ENCODE measurements at regions not wholly inside any gene's neighbourhood (a gene's known extent, or its start where the extent isn't known, plus 50 kb on each side); places are given as distances from the start of the nearest gene placed in this dataset.

DNA sequence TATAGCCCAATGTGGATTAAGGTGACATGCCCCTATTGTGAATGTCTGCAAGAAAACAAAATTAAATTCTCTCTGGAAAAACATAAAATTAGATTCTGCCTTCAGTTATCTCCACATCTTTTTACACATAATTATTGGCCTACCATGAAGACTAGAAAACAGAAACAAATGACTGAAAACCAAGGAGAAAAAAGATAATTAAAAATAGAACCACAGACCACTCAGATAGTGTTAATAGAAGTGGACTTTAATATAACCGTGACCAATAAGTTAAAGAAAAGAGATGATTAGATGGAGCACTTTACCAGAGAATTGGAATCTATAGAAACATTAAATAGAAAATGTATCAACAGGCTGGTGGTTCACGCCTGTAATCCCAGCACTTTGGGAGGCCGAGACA, 445.7 kb downstream of the EPM2A start:
- DNase-seq (ENCODE audit: low read depth): no peak

- DNase-seq (ENCODE audit: low read depth): no peak
Measured at GRCh38 chr6:145290122-145290521, 445.2 kb downstream of the EPM2A start.

DNA sequence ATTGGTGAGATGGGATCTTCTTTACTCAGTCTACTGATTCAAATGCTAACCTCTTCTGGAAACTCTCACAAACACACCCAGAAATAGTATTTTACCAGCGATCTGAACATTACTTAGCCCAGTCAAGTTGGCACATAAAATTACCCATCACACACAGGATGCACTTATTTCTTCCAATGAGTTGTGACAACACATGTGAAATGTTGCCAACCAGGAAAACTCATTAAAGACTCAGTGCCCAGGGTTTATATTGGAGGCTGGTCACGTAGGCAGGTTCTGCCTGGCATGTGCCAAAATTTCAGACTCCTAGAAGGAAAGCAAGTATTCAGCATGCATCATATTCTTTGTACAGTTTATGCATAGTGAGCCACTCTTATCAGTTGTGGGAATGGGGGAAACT, 443.3 kb downstream of the EPM2A start:
- no peak for DNase-seq (ENCODE audit: low read depth)

- DNase-seq (ENCODE audit: low read depth): no peak
Measured at GRCh38 chr6:145294942-145295341, 440.4 kb downstream of the EPM2A start.

GRCh38 chr6:145295746-145296145, 439.6 kb downstream of the EPM2A start:
- DNase-seq (ENCODE audit: low read depth): no peak

DNA sequence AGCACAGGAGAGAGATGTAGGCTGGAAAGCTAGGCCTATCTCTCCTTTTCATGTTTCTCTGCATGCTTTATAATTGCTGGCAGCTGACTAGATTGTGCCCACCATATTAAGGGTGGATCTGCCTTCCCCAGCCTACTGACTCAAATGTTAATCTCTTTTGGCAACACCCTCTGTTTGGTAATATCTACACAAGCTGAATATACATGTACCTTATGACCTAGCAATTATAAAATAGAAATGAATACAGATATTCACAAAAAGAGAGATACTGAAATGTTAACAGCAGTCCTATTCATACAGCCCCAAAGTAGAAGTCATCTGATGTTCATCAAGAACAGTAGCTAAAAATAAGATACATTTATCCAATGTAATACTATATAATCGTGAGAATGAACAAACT, 429.6 kb downstream of the EPM2A start:
- DNase-seq (ENCODE audit: low read depth): no peak

- DNase-seq (ENCODE audit: low read depth): no peak
Measured at GRCh38 chr6:145306489-145306888, 428.8 kb downstream of the EPM2A start.

DNA sequence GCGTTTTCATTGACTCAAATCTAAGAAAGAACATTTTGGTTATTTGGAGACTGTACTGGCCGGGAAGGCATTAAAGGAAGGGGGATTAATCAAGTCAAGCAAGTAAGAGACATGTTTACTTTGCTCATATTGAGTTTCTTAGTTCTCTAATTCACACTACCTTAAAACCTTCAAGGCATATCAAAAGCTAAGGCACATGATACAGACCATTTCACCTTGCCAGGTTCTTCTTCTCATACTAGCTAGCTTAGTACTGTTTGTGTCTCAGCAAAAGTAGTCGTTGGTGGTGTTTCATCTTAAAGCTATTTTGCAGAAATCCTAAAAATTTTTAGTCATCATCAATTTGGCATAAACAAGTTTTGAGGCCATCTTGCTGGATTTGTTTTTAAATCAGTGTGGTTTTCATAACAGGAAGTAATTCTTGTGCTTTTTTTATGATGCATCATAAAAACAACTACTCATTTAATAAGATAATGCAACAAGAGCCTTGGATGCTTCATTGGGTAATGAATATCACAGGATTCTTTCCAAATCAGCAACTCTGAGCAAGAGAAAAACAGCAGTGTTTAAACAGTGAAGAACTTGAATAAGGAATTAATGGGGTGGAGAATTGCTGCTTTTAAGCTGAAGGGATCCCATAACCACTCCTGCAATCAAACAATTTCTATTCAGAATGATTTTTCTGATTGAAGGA, 425.3 kb downstream of the EPM2A start:
- DNase-seq (ENCODE audit: low read depth): no peak

DNA sequence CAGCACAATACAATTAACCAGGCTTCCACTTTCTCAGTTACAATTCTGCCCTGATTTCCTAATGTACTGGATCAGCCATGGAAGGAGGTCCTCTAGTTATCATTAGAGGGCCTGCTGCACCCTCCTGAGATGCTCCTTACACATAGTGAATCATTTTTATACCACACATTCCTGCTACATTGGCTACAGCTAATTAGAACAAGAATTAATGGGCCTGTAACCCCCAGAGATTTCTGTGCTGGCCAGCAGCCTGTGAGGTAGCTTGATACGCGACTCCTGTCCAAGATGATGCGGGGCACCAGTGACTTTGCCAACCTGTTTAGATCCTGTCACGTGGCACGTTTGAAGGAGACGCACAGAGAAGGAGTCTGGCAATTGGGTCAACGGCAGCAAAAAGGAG, 422.8 kb downstream of the EPM2A start:
- no peak for DNase-seq (ENCODE audit: low read depth)

- no peak for DNase-seq (ENCODE audit: low read depth)
Measured at GRCh38 chr6:145313041-145313855, 422.1 kb downstream of the EPM2A start.

- no peak for DNase-seq (ENCODE audit: low read depth)
Measured at GRCh38 chr6:145315982-145316600, 419.2 kb downstream of the EPM2A start.

DNA sequence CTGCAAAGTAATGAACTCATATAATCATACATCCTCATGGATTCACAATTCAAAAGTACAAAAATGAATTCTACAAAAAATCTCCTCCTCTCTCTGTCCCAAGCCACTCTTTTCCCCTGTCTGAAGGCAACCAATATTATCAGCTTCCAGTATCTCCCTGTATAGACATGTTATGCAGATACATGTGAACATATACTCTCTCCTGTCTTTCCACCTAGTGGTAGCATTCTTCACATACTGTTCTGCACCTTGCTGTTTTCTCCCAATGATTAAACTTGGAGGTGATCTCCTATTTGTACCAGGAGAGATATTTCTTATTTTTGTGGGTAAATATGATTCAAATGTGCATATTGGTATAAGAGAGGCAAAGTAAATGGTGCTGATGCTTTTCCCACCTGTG, 416.4 kb downstream of the EPM2A start:
- DNase-seq (ENCODE audit: low read depth): no peak

DNA sequence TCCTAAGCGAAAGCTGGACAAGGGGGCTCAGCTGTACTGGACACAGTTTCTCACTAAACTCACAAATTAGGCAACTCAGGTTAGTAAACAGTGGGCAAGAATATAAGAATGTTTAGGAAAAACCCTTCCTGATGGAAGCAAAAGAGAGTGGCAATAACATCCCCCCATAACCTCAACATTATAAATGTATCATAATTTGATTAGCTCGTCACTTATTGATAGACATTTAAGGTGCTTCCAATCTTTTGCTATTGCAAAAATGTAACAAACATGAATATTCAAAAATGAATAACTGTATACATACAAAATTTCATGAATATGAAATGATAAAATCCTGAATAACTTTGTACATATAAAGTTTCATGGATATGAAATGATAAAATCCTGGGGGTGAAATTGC, 415.7 kb downstream of the EPM2A start:
- no peak for DNase-seq (ENCODE audit: low read depth)

DNA sequence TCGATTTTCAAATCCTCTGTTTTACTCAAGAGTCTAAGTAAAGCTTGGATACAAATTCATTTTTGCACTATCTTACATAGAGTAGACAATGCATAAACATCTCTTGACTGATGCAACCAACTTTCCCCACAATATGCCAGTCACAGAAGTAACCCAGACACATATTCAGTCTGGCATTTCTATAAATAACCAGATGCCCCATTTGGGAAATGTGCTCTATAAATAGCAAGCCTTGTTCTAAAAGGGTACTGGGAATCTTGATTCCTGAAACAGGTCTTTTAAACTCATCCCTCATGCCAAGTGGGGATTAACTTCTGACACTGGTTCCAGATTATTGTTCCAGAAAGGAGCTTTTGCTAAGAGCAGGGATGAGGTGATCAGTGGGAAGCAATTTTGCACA, 411.7 kb downstream of the EPM2A start:
- no peak for DNase-seq (ENCODE audit: low read depth)

GRCh38 chr6:145327586-145327985, 407.7 kb downstream of the EPM2A start:
- no peak for DNase-seq (ENCODE audit: low read depth)

- DNase-seq (ENCODE audit: low read depth): no peak
Measured at GRCh38 chr6:145329257-145329656, 406.1 kb downstream of the EPM2A start.

DNA sequence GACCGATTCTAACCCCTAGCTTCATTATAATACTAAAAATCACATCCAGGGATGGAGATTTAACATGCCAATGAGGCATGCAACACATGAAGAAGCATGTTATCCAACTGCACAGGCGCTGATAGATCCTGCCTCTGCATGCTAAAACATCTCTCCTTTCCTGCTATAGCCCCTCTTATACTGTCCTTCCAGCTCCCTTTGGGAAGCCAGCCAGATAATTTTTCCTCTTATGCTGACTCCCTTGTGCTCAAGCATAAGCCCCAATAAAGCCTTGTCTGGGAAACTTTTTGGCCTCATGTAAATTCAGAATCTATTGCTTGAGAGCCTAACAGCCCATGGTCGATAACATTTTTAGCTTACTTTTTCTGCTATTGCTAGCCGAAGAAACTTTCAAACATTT, 404.3 kb downstream of the EPM2A start:
- DNase-seq (ENCODE audit: low read depth): no peak

DNA sequence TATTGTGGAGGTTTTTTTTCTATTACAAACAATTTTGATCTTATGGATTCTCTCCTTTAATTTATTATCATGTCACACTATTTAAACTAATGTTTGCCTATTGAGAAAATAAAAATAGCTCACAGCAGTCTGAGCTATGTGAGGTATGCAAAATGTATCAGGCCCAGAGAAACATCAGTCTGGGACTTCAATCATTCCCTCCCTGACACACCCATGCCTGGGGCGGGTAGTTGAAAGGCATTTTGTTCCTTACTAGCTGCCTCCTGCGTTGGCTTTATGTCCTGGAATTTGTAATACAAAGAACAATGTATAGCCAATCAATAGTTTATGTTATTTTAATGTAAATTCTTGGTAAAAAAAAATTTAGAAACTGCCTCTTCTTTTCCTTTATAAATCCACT, 403.3 kb downstream of the EPM2A start:
- DNase-seq (ENCODE audit: low read depth): no peak

DNA sequence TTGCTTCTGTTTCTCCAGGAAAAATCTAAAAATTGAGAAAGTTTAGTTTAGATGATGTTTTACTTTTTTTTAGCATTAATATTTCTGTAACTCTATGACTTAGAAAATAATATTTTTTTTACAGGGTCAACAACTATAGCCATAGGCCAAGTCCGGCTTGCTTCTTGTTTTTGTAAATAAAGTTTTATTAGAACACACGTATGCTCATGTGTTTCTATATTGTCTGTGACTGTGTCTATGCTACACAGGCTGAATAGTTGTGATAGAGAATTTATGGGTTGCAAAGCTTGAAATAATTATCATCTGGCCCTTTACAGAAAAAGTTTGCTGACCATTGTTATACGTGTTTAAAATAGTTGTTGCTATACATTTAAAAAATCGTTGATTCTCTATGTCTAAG, 399.2 kb downstream of the EPM2A start:
- no peak for DNase-seq (ENCODE audit: low read depth)

DNA sequence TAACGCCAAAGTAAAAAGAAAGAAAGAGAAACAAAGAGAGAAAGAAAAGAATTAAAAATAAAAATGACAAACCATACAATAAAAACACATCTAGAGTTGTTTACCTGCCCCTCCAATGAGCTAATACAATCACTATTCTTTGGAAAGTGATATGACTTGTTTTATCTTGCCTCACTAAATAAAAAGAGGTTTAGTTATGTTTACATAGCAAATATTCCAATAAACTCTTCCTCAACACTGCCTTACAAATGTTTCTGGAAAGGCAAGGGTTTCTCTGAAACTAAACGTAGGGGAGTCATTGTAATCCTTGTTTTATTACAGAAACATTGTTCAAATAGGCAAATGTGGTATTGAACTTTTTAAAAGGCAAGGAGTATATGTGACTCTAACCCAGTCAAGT, 396.2 kb downstream of the EPM2A start:
- DNase-seq (ENCODE audit: low read depth): no peak

DNA sequence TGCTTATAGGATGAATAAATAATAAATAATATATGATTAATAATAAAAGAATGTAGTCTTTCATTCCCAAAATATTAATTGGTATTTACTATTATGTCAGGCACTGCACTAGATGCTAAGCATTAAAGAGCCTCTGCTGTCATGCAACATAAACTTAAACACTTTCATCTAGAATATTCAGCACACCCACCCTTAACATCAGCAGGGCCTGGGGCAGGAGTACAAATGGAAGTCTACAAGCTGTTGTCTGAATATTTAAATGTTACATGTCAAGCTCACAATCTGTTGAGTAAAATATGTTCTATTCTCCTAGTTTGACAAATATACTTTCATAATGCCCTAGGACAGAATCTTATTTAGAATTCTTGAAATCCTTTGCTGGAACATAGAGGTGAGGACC, 395.1 kb downstream of the EPM2A start:
- no peak for DNase-seq (ENCODE audit: low read depth)

DNA sequence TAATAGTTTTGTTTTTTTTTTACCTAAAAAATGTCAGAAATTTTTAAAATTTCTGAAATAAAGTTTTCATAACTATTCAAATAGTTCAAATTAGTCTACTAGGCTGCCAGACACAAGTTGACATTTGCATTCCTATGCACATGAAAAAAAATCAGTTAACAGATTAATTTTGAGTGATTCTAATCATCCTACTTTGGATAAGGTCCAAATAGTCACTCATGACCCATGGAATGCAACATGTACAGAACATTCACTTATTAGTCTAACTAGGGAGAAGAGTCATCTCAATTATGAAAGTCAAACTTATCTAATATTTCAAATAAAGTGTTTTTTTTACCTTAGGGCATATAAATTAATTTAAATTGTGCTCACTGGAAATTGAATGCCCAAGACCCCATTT, 390.2 kb downstream of the EPM2A start:
- no peak for DNase-seq (ENCODE audit: low read depth)

DNA sequence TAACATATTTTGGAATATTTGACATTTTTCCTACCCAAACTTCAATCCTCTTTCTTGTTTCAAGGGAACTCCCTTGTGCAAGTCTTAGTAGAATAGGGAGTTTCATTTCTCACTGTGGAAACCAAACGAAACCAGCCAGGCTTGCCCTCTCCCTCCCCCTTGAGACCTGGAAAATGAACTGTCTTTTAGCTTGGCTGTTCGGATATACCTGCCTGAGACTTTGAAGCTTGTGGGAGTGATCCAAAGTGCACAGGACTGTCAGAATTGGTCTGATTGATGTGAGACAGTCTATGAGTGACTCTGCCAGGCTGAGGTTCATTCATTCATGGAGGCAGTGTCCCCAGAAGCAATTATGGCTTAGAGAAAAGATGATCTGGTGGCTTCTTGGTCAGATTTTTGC, 388.1 kb downstream of the EPM2A start:
- no peak for DNase-seq (ENCODE audit: low read depth)

Measured in HT1080 (cell line).